ENCODE measurements at regions not wholly inside any gene's neighbourhood (a gene's known extent, or its start where the extent isn't known, plus 50 kb on each side); places are given as distances from the start of the nearest gene placed in this dataset.

GRCh38 chr15:85943791-85944190 lies 135.9 kb upstream of the AGBL1 start:
- DNase-seq: no peak

GRCh38 chr15:85947021-85947420 lies 132.7 kb upstream of the AGBL1 start:
- DNase-seq: no peak

- DNase-seq: no peak
Measured at GRCh38 chr15:85947936-85948335, 131.7 kb upstream of the AGBL1 start.

- DNase-seq: no peak
Measured at GRCh38 chr15:85950101-85950500, 129.6 kb upstream of the AGBL1 start.

- no peak for DNase-seq
Measured at GRCh38 chr15:85954586-85954985, 125.1 kb upstream of the AGBL1 start.

GRCh38 chr15:85955501-85956391 lies 123.9 kb upstream of the AGBL1 start:
- DNase-seq: no peak

- no peak for DNase-seq
Measured at GRCh38 chr15:85956532-85957275, 123.0 kb upstream of the AGBL1 start.

- no peak for DNase-seq
Measured at GRCh38 chr15:85959611-85960010, 120.1 kb upstream of the AGBL1 start.

GRCh38 chr15:85960381-85960780 lies 119.3 kb upstream of the AGBL1 start:
- DNase-seq: no peak

GRCh38 chr15:85961821-85962220 lies 117.8 kb upstream of the AGBL1 start:
- DNase-seq: no peak

- no peak for DNase-seq
Measured at GRCh38 chr15:85963262-85963760, 116.4 kb upstream of the AGBL1 start.

- DNase-seq: no peak
Measured at GRCh38 chr15:85964471-85964870, 115.2 kb upstream of the AGBL1 start.

GRCh38 chr15:85967553-85967952 lies 112.1 kb upstream of the AGBL1 start:
- DNase-seq: no peak

- DNase-seq: no peak
Measured at GRCh38 chr15:85972805-85973540, 106.7 kb upstream of the AGBL1 start.

- DNase-seq: no peak
Measured at GRCh38 chr15:85973584-85974347, 105.9 kb upstream of the AGBL1 start.

GRCh38 chr15:85974348-85974705 lies 105.3 kb upstream of the AGBL1 start:
- DNase-seq: no peak

- no peak for DNase-seq
Measured at GRCh38 chr15:85974742-85975141, 104.9 kb upstream of the AGBL1 start.

GRCh38 chr15:85976102-85976501 lies 103.6 kb upstream of the AGBL1 start:
- DNase-seq: no peak

GRCh38 chr15:85976986-85977385 lies 102.7 kb upstream of the AGBL1 start:
- no peak for DNase-seq

GRCh38 chr15:85977586-85977985 lies 102.1 kb upstream of the AGBL1 start:
- DNase-seq: no peak

- DNase-seq: no peak
Measured at GRCh38 chr15:85979929-85980328, 99.7 kb upstream of the AGBL1 start.

- no peak for DNase-seq
Measured at GRCh38 chr15:85980946-85981345, 98.7 kb upstream of the AGBL1 start.

GRCh38 chr15:85984241-85984640 lies 95.4 kb upstream of the AGBL1 start:
- DNase-seq: no peak

Measured in T1000 (cell line).